SK-N-MC (cell line): ENCODE measurements at regions not wholly inside any gene's neighbourhood (a gene's known extent, or its start where the extent isn't known, plus 50 kb on each side); places are given as distances from the start of the nearest gene placed in this dataset.

Experiments
- EZH2 ChIP-seq: fragments of 200-600 bp; sonication (generic); IDR thresholded peaks from one replicate; pipeline ENCODE4 v1.6.1; 2017; ENCODE audit warnings: antibody characterized with exemption
- POLR2AphosphoS5 ChIP-seq: IDR thresholded peaks from 2 replicates; pipeline ENCODE4 v1.6.1; 2012; ENCODE audit warnings: mild to moderate bottlenecking, low read depth, low read length, borderline replicate concordance

DNA sequence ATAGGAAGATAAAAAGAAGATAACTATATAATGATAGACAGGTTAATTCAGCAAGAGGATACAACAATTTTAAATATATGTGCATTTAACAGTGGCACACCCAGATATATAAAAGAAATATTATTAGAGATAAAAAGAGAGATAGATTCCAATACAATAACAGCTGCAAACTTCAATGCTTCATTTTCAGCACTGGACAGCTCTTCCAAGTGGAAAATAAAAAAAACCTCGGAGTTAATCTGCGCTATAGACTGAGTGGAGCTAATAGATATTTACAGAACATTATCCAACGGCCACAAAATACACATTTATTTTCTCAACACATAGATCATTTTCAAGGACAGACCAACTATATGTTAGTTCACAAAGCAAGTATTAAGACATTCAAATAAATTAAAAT is 1229.5 kb upstream of the CDH6 start:
- TF ChIP-seq POLR2AphosphoS5 (no peak), EZH2 (no peak)
